ENCODE measurements at regions not wholly inside any gene's neighbourhood (a gene's known extent, or its start where the extent isn't known, plus 50 kb on each side); places are given as distances from the start of the nearest gene placed in this dataset.

- no peak for TF ChIP-seq CTCF (conservative IDR thresholded peaks at IDR 0.05; ENCODE audit: low read depth, low read length)
- TF ChIP-seq EZH2 (IDR thresholded peaks at IDR 0.05; ENCODE audit: borderline replicate concordance, low read depth, low read length, poor library complexity, severe bottlenecking): no peak
Observed at GRCh38 chr18:78436110-78436509, 543.5 kb upstream of the SALL3 start.
